Endothelial cell of umbilical vein (primary cell): ENCODE measurements at regions not wholly inside any gene's neighbourhood (a gene's known extent, or its start where the extent isn't known, plus 50 kb on each side); places are given as distances from the start of the nearest gene placed in this dataset.

Experiments
- BruUV-seq: library from RNA; stranded (reverse); fragments of 400-500 nt; replicated peaks from 2 replicates; lab custom pipeline; 2021; lab: Mats Ljungman, UMichigan
- CTCF ChIA-PET: fragments of 300-600, 350-600 bp; sonication (Branson Sonifier 250); formaldehyde crosslinking; loops from one replicate; lab custom pipeline; 2021; ENCODE audit warnings: antibody characterized with exemption, inconsistent platforms; lab: Charles Lee
- POLR2A ChIA-PET: fragments of 300-600, 350-600 bp; sonication (Branson Sonifier 250); formaldehyde crosslinking; loops from one replicate; lab custom pipeline; 2021; ENCODE audit warnings: antibody characterized with exemption, inconsistent platforms; lab: Charles Lee
- DNase-seq: peaks from one replicate; pipeline ENCODE4 v3.0.0-alpha.2; 2011; ENCODE audit warnings: low read depth, low spot score
- FAIRE-seq: peaks from 2 replicates; lab custom pipeline; 2011; peaks lifted over from hg19 to GRCh38; lab: Jason Lieb, UNC
- H2AFZ ChIP-seq: 2 replicates; pipeline ENCODE4 v1.6.0; 2012; ENCODE audit warnings: low read depth, low read length, control low read depth, inconsistent platforms
- H3K27ac ChIP-seq: 2 replicates; pipeline ENCODE4 v1.5.1; 2011; ENCODE audit warnings: low read depth, mild to moderate bottlenecking, control low read depth, low read length, moderate library complexity; ENCODE audit not compliant: insufficient read depth
- H3K27me3 ChIP-seq, 2 experiments: 2 replicates each; pipeline versions ENCODE4 v1.6.0 to v1.6.1; 2011; ENCODE audit warnings: low read length in 2 of 2, mixed read lengths in 1 of 2; ENCODE audit not compliant: control insufficient read depth in 2 of 2, insufficient read depth in 2 of 2
- H3K36me3 ChIP-seq, 2 experiments: 2 replicates in 1 of 2; 3 replicates in 1 of 2; pipeline ENCODE4 v1.5.1; 2011; ENCODE audit warnings: low read length in 2 of 2, mild to moderate bottlenecking in 1 of 2, moderate library complexity in 1 of 2; ENCODE audit not compliant: control insufficient read depth in 2 of 2, insufficient read depth in 2 of 2; ENCODE audit errors: extremely low read depth in 1 of 2
- H3K4me1 ChIP-seq: 3 replicates; pipeline ENCODE4 v1.5.1; 2011; ENCODE audit warnings: mild to moderate bottlenecking, low read length; ENCODE audit not compliant: control insufficient read depth, insufficient read depth; ENCODE audit errors: extremely low read depth
- H3K4me2 ChIP-seq: 2 replicates; pipeline ENCODE4 v1.6.1; 2011; ENCODE audit warnings: low read length, control low read depth, mixed read lengths; ENCODE audit not compliant: insufficient read depth
- H3K4me3 ChIP-seq, 3 experiments: fragments of 200-600 bp in 1 of 3; sonication (generic), shearing (Covaris generic) in 1 of 3; replicated peaks in 1 of 3; 2 replicates each; pipeline ENCODE4 v1.5.1; 2011 to 2016; ENCODE audit warnings: control low read depth in 3 of 3, low read length in 3 of 3, mild to moderate bottlenecking in 2 of 3, inconsistent platforms in 1 of 3, low read depth in 1 of 3, moderate library complexity in 1 of 3; ENCODE audit not compliant: insufficient read depth in 1 of 3
- H3K79me2 ChIP-seq: 2 replicates; pipeline ENCODE4 v1.6.0; 2012; ENCODE audit warnings: low read length, inconsistent platforms; ENCODE audit not compliant: control insufficient read depth, insufficient read depth
- H3K9ac ChIP-seq: replicated peaks from 2 replicates; pipeline ENCODE3; 2011; ENCODE audit warnings: low read length, control low read depth; ENCODE audit not compliant: insufficient read depth; ENCODE audit errors: extremely low read depth
- H3K9me1 ChIP-seq: replicated peaks from 3 replicates; pipeline ENCODE4 v1.6.0; 2011; ENCODE audit warnings: mild to moderate bottlenecking, low read length; ENCODE audit not compliant: control insufficient read depth, insufficient read depth; ENCODE audit errors: extremely low read depth
- H3K9me3 ChIP-seq: replicated peaks from 2 replicates; pipeline ENCODE4 v1.5.1; 2012; ENCODE audit warnings: low read length, inconsistent platforms; ENCODE audit not compliant: control insufficient read depth, insufficient read depth
- H4K20me1 ChIP-seq: replicated peaks from 2 replicates; pipeline ENCODE3; 2011; ENCODE audit warnings: mild to moderate bottlenecking, low read length; ENCODE audit not compliant: control insufficient read depth, insufficient read depth; ENCODE audit errors: extremely low read depth
- EZH2 ChIP-seq: IDR thresholded peaks from 2 replicates; pipeline ENCODE4 v1.6.1; 2012; ENCODE audit warnings: borderline replicate concordance, low read depth, mild to moderate bottlenecking, moderate library complexity, low read length, inconsistent platforms; ENCODE audit not compliant: severe bottlenecking
- FOS ChIP-seq: IDR thresholded peaks from 2 replicates; pipeline ENCODE4 v1.6.1; 2011; ENCODE audit warnings: mild to moderate bottlenecking, low read length, moderate library complexity, borderline replicate concordance; ENCODE audit not compliant: insufficient read depth
- GATA2 ChIP-seq: IDR thresholded peaks from 2 replicates; pipeline ENCODE4 v1.7.0; 2011; ENCODE audit warnings: low read depth, mild to moderate bottlenecking, moderate library complexity, mixed read lengths, low read length; ENCODE audit not compliant: insufficient read length, insufficient read depth
- JUN ChIP-seq: IDR thresholded peaks from 2 replicates; pipeline ENCODE4 v1.6.1; 2011; ENCODE audit warnings: borderline replicate concordance, low read depth; ENCODE audit not compliant: insufficient read length, insufficient read depth
- MYC ChIP-seq: IDR thresholded peaks from one replicate; pipeline ENCODE4 v1.6.1; 2011; ENCODE audit warnings: mild to moderate bottlenecking, low read depth, low read length
- POLR2A ChIP-seq: IDR thresholded peaks from 2 replicates; pipeline ENCODE4 v1.6.1; 2012; ENCODE audit warnings: low read depth, mild to moderate bottlenecking, control low read depth, low read length
- POLR2AphosphoS5 ChIP-seq: IDR thresholded peaks from 2 replicates; pipeline ENCODE4 v1.6.1; 2012; ENCODE audit warnings: low read depth, mild to moderate bottlenecking, control low read depth, low read length, moderate library complexity; ENCODE audit not compliant: insufficient read depth
- dilution Hi-C: fragments of 300-500 bp; cut with MboI; formaldehyde crosslinking; loops from one replicate; pipeline ENCODE4 v1.15.0; 2019; ENCODE audit warnings: low sequenced_read_pairs; ENCODE audit not compliant: extremely low pct_ligation_motif_present
- intact Hi-C: fragments of 100-400 bp; cut with micrococcal nuclease; formaldehyde crosslinking; loops from one replicate; pipeline ENCODE4 v1.10.0; 2022
- TF ChIP-seq, protein P1 (sequence below): IDR thresholded peaks from 2 replicates; pipeline ENCODE4 v1.6.1; 2011; ENCODE audit not compliant: insufficient read depth, insufficient read length
- TF ChIP-seq, protein P2 (sequence below), 2 donors: IDR thresholded peaks; 1 replicate in 1 of 2; 2 replicates in 1 of 2; pipeline ENCODE4 v1.5.1; 2011; ENCODE audit warnings: low read length in 2 of 2, mild to moderate bottlenecking in 2 of 2, moderate library complexity in 2 of 2, control low read depth in 1 of 2, inconsistent platforms in 1 of 2, low read depth in 1 of 2; ENCODE audit not compliant: insufficient read depth in 1 of 2; ENCODE audit errors: extremely low read depth in 1 of 2

DNA sequence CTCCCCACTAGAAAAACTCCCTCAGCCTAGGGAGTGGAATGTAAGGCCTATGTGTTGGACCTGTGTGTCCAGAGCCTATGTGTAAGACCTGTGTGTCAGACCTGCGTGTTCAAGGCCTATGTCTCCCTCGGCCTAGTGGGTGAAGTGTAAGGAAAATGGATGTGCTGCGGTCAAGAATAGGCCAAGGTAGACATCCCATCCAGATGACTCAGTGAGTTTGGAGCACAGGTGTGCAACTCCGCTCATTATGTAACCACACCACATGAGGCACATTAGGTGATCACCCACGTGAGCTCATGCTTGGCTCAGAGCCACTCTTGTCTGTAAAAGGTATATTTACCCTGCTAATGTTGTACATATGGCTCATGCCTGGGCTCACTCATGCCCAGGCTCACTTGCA lies 565.3 kb upstream of the CRIM1 start:
- H3K79me2 ChIP-seq: no peaks in the 10 kb centered on the region
- intact Hi-C loops (no loop called here), dilution Hi-C loops (no loop called here)
- H3K9me3 ChIP-seq: no peaks in the 10 kb centered on the region
- BruUV-seq: no TSS peak
- no peak for DNase-seq
- no peaks in the 10 kb centered on the region for H3K4me1 ChIP-seq
- H3K36me3 ChIP-seq: no peaks in the 10 kb centered on the region
- TF ChIP-seq POLR2A (no peak), POLR2AphosphoS5 (no peak), EZH2 (no peak), GATA2 (no peak), JUN (no peak), MYC (no peak), FOS (no peak)
- TF ChIP-seq, protein P1, sequence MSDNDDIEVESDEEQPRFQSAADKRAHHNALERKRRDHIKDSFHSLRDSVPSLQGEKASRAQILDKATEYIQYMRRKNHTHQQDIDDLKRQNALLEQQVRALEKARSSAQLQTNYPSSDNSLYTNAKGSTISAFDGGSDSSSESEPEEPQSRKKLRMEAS: no peak
- TF ChIP-seq, protein P2, sequence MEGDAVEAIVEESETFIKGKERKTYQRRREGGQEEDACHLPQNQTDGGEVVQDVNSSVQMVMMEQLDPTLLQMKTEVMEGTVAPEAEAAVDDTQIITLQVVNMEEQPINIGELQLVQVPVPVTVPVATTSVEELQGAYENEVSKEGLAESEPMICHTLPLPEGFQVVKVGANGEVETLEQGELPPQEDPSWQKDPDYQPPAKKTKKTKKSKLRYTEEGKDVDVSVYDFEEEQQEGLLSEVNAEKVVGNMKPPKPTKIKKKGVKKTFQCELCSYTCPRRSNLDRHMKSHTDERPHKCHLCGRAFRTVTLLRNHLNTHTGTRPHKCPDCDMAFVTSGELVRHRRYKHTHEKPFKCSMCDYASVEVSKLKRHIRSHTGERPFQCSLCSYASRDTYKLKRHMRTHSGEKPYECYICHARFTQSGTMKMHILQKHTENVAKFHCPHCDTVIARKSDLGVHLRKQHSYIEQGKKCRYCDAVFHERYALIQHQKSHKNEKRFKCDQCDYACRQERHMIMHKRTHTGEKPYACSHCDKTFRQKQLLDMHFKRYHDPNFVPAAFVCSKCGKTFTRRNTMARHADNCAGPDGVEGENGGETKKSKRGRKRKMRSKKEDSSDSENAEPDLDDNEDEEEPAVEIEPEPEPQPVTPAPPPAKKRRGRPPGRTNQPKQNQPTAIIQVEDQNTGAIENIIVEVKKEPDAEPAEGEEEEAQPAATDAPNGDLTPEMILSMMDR (IDR thresholded peaks at IDR 0.05; ENCODE audit: extremely low read depth in 1 of 2, insufficient read depth in 1 of 2, low read depth in 1 of 2, low read length in 2 of 2): no peak
- no peak overlapping the region for H3K4me3 ChIP-seq
- no peak overlapping the region for H3K4me2 ChIP-seq
- ChIA-PET CTCF (no interaction called here), POLR2A (no interaction called here)
- no peak for FAIRE-seq
- H3K9ac ChIP-seq: no peak overlapping the region
- H4K20me1 ChIP-seq: no peaks in the 10 kb centered on the region
- H2AFZ ChIP-seq: no peak overlapping the region
- no peak overlapping the region for H3K27ac ChIP-seq
- H3K9me1 ChIP-seq: no peaks in the 10 kb centered on the region
- H3K27me3 ChIP-seq: no peaks in the 10 kb centered on the region
